ENCODE measurements at regions not wholly inside any gene's neighbourhood (a gene's known extent, or its start where the extent isn't known, plus 50 kb on each side); places are given as distances from the start of the nearest gene placed in this dataset.
A peak's percentile ranks its signal among the peaks of the same experiment; 100 is the strongest.

- no peak for DNase-seq
Observed at GRCh38 chr4:125060376-125060775, 254.4 kb upstream of the FAT4 start.

- DNase-seq: no peak
Observed at GRCh38 chr4:125049711-125050110, 265.0 kb upstream of the FAT4 start.

- no peak for DNase-seq
Observed at GRCh38 chr4:125045311-125045710, 269.4 kb upstream of the FAT4 start.

DNA sequence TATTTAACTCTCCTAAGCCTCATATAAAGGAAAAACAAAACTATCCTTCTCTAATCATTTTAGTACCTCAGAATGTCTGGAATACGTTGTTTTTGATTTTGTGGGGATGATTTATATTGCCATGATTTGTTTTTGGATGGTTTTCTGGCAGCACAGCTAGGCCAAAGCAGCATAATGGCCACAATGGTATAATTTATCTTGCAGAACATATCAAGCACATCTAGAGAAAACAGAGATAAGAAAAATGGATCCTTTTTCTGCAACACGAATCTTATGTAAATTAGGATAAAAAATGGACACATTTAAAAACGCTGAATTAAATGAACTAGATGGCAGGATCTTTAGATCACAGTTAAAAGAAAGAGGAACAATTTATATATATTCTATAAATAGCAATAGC lies 269.9 kb upstream of the FAT4 start:
- DNase-seq: no peak

GRCh38 chr4:125043486-125043885 lies 271.3 kb upstream of the FAT4 start:
- no peak for DNase-seq

DNA sequence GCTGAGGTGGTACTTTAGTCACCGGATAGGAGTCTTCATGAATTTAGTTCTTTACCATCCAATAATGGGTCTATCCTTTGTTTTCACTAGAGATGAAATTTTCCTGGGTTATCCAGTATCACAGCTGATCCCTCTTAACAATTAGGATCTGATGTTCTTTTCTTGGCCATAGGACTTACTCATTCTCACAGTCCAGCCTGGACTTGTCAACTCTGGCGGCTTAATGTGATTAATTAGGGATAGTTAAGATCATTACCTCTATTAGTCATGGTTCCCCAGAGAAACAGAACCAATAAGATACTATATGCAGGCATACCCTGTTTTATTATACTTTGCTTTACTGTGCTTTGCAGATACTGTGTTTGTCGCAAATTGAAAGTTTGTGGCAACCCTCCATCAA lies 272.7 kb upstream of the FAT4 start:
- no peak for DNase-seq

DNA sequence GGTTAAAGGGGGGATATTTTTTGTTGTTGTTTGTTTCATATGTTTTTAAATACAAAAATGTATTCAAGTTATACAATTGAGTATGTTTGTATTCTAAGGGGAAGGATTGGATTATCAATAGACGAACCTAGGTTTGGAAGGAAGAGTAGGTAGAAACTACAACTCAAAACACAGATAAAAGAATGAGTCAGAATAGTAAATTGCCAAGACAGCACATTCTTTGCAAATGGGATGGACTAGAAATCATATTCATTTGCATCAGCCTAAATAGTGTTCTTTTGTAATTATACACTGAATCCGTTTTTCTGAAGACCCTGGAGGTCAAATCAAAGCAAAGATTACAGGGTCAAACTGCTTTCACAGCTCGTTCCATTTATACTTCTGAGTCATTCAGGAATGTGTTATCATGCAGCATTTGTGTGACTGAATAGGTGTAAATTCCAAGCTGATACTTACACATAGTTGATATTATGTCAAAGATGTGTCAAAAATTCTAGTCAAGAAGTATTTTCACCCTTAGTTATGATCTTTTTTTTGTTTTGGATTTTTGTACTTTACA lies 273.3 kb upstream of the FAT4 start:
- DNase-seq: no peak

DNA sequence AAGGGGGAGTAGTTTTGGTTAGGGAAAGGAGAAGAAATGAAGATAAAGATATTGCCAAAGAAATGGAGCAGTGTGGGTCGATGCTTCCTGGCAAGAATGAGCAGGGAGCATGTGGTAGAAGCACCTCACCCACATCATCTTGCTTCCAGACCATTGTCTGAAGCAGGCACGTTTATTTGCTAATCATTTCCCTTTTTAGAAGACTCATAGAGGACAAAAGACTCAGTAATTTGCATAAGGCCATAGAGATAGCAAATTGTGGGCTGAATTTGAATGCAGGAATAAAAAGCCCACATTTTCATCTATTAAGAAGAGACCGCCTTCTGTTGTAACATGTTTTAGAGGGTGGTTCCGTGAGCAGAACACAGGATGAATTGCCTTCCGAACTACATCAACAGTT lies 275.2 kb upstream of the FAT4 start:
- DNase-seq: no peak

GRCh38 chr4:125022855-125023501 lies 291.8 kb upstream of the FAT4 start:
- DNase-seq: no peak

DNA sequence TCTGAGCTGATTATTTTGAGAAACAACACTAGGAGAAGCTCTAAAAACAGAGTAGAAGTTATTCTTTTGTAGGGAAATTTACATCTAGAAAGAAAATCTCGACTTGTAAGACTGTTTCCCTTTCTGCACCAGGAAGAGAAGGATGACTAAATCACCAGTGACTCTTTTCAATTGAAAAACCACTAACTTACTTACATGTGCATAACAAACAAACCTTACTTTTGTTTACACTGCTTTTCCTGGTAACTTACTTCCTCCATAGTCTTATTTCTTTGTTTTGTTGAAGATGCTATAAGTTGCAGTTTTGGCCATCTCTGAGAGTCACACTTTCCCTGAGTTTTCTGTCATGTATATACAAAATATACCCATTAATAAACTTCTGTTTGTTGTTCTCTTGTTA lies 293.6 kb upstream of the FAT4 start:
- no peak for DNase-seq

DNA sequence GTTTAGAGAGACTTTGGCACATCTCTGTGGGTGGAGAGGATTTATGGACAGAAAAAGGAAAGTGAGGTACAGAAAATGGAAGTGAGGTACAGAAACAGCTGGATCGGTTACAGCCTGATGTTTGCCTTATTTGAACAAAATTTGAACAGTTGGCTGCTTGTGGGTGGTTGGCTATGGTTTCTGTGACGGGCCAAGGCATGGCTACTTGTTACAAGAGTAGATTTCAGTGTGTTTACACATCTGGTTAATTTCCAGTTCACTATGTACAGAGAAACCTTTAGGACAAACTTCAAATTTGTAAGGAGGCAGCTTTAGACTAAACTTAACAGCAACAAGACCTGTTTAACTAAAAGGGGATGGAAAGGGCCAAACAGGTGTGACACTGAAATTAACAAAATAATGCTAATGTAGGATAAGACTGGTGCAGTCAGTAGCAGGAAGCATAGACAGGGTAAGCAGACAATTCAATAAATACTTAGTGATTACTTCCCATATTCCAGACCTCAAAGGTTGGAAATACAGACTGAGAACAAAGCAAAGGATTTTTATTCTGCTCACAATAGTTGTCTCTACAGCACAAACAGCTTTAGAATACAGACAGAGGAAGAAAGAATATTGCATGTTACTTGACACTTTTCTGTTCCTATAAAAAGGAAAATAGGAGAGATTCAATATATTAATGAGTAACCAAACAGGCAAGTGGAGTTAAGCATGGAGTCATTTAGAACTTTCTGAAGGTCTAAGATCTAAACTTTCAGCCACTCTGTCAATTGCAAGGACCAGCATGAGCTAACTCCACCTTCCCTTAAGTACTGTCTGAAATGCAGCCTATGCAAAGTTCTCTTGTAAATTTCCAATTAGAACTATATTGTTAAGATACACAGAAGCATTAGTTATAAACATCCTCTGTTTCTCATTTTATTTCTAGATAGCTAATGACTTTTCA lies 294.4 kb upstream of the FAT4 start:
- DNase-seq: no peak

GRCh38 chr4:125016892-125017299 lies 297.9 kb upstream of the FAT4 start:
- no peak for DNase-seq

DNA sequence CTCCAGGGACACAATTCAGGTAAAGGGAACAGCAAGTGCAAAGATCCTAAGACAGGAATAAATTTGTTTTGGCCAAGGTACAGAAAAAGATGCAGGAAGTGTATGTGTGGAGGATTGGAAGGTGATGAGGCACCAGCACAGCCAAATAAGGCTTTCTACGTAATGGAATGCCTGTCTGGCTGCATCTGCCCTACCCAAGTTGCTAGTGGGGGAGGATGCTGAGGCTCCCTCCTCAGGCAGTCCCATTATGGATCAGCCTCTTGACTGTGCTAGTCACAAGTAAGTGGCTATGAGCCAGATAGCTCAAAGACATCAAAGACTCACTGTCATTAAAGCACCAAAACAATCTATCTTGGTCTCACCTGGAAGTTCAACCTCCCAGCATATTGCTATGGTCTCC lies 300.9 kb upstream of the FAT4 start:
- DNase-seq: no peak

GRCh38 chr4:125011646-125012045 lies 299.1 kb upstream of the ANKRD50 start:
- no peak for DNase-seq

DNA sequence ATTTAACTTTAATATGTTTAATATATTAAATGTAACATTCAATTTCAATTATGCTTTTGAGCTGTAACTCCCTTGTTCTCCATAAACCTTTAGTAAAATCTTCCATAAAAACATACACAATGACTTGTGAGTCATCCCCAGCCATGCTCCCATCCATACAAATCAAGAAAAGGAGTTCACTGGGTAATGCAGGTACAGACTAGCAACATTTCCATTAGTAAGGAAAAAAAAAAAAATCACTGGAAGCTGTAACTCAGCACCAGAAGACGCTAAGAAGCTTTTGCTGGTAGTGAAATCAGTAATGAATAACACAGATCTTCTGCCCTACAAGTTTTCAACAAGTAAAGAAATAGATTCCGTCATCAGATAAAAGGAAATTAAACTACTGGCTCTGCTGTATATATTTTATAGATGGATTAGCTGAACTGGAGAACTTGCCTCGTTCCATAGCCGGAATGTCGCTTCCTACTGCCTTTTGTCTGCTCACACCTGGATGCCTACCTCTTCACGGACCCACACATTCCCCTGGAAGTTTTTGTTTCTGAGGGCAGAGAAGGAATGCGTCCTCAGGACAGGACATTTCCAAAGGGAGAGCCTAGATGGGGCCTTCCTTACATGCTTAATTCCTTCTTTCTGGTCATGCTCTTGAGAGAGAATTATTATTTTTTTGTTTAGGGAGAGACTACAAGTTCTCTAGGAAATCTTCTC lies 298.4 kb upstream of the ANKRD50 start:
- no peak for DNase-seq

GRCh38 chr4:125008676-125009075 lies 296.1 kb upstream of the ANKRD50 start:
- DNase-seq: no peak

DNA sequence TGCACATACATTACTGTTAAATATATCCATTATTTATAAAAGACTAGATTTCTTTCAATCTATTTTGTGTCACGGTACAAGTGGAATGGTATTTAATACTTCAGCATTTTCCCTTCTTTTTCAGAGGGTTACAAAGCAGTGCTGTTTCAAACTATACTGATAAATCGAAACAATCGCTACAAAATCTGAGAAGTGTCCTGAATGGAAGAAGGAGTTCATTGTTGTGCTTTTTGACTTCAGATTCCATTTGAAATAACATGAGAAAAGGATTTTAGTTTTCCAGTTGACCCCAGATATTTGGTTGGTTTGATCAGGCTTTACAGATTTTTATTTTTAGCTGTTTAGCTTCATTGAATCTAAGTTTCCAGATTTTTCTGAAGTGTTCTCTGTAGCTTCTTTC lies 292.1 kb upstream of the ANKRD50 start:
- no peak for DNase-seq

- no peak for DNase-seq
Observed at GRCh38 chr4:125003840-125004239, 291.3 kb upstream of the ANKRD50 start.

DNA sequence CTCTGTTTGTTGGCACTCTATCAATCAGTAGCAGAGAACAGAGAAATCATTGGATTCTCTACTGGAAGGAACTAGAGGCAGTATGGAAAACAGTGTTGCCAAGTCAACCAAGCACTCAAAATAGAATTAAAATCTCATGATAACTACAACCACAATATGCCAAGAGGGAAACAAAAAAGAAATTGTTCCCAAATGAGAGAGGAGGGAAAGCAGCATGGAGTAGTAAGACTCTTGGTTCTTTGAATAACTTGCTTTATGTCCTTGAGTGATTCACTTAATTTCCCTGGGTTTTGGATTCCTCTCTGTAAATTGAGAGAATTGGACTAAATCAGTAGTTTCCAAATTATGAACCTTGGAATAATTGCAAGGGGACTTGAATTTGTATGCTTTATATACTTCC lies 285.5 kb upstream of the ANKRD50 start:
- DNase-seq: no peak

DNA sequence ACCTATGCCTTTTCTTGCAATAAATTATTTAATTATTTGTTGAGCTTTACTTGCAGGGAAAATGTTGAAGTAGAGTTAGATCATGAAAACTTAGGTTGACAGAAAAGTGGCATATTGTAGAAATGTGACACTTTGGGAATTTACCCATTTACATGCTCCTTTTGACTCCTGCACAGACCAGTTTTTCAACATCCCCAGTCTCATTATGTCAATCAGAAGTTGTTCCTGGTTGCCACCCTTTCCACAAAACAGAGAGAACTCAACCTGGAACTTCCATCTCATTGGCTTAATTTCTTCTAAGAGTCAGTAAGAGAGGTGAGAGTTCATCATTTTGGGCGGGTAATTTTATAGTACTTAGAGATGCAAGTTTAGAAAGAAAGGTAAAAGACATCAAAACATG lies 284.6 kb upstream of the ANKRD50 start:
- no peak for DNase-seq

DNA sequence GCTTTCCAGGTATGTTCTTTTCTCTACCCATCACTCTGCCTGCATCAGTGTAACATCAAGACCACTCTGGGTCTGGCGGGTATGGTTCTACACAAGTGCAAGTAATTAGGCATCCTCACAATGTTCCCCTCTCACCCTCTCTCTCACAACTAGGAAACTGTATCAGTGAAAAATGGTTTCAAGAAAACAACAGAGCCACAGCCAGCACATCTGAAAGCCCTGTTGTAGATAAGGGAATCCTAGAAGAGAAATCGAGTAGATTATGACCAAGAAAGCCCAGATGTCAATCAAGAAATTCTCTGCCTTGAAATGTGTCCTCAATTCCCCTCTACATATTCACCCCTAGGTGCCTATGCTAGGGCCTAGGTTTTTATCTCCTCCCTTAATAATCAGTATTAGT lies 281.3 kb upstream of the ANKRD50 start:
- DNase-seq: no peak

- DNase-seq: no peak
Observed at GRCh38 chr4:124990398-124990797, 277.9 kb upstream of the ANKRD50 start.

DNA sequence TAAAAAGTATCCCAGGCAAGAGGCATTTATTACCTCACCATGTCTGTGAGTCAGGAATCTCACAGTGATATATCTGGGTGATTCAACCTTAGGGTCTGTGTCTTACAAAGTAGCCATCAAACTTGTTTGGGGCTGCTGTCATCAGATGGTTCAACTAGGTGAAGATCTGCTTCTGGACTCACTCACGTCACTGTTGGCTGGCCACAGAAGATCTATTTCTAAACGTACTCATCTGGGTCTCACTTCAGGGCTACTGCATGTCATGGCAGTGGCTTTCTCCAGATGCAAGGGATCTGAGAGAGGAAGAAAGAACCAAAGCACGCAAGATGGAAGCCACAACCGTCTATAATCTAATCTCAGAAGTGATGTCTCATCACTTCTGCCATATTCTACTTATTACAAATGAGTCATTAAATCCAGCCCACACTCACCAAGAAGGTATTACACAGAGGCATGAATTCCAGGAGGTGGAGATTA lies 267.8 kb upstream of the ANKRD50 start:
- DNase-seq: peak; percentile 2

All from T1000 (cell line).